NCI-H524 treated with DMSO at 0.1 percent for 48 hours (cell line): ENCODE measurements at regions not wholly inside any gene's neighbourhood (a gene's known extent, or its start where the extent isn't known, plus 50 kb on each side); places are given as distances from the start of the nearest gene placed in this dataset.

Experiments used
- DNase-seq: peaks from one replicate; lab custom pipeline; 2025; lab: John Stamatoyannopoulos, UW

- no peak for DNase-seq
Measured at GRCh38 chr4:164700471-164700870, 53.5 kb upstream of the SMIM31 start.

DNA sequence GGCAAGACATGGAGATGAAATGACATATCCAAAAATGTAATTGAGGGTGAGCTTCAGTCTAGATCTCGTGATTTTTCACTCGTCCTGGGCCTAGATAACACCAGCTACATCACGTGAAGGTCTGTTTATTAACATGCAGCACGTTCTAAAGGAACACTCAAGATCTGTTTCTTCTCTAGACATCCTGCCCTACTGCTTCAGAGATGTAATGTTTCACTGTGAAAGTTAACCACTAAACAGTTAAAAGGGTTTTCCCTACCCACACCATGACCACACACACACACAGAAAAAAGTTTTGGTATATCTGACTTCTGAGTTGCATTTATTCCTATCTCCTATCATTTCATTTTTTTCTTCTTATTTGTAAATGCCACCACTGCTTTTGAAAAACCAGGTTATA, 52.3 kb upstream of the SMIM31 start:
- DNase-seq = no peak
